ENCODE measurements at regions not wholly inside any gene's neighbourhood (a gene's known extent, or its start where the extent isn't known, plus 50 kb on each side); places are given as distances from the start of the nearest gene placed in this dataset.

DNA sequence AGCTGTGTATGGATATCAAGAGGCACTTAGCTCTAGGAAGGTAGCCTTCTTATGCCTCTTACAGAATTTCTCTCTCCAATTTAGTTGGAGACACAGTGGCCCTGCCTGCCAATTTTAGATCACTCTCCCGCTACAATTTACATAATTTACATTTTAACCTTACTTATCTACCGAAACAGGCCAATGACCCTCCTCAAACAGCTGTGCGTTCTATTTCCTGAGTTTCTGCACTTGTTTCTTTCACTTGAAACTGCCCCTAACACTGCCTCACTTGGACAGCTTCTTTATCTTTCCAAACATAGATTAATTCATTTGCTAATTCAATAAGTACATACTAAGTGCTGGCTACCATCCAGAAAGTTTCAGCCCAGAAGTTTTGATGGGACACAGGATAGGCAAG, 52.9 kb upstream of the HDDC2 start:
- ATAC-seq (replicated peaks in 6 of 8), result no peak
- no peak overlapping the region for H3K4me3 ChIP-seq
- peaks cover 17 to 21% of the 10 kb centered on the region in 2 donors for H3K4me1 ChIP-seq (replicated peaks in 1 of 2)
- WGBS, 10 experiments, result 0 to 86% (median 55%) methylated on average over 1 to 3 of the region's 3 CpGs; no CpG with 5 or more reads in 1 of the 10 experiments
- in situ Hi-C loops (cut with MboI; ENCODE audit: low pct_unique_long_range_greater_than_20kb in 2 of 9, low sequenced_read_pairs in 9 of 9, unreplicated experiment in 9 of 9), result no loop called here
- no peak overlapping the region for H3K27ac ChIP-seq

DNA sequence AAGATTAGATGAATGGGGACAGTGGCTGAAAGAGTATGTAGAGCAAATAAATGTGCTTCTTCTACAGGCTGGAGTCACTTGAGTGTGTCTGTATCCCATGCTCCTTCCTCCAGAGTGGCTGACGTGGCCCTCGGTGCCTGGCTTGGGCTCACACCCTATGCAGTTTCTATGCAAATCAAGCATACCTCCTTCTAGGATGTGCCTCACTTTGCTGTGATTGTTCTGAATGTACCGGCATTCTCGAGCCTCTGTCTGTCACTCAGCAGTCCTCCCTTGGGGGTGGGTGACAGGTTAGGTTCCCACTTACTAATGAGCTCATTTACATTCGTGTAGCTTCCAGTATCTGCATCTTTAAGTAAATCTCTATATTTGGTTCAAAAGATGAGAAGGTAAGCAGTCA, 55.1 kb upstream of the HDDC2 start:
- ATAC-seq (replicated peaks in 6 of 8), result peak; percentile 20 to 85 (median 62)
- WGBS, 10 experiments, result 10 to 50% (median 27%) methylated on average over 1 to 4 of the region's 5 CpGs; no CpG with 5 or more reads in 3 of the 10 experiments
- Histone ChIP-seq H3K27ac (no peak overlapping the region), H3K4me3 (no peak overlapping the region), H3K4me1 (replicated peaks in 1 of 2) (peaks cover 27 to 29% of the 10 kb centered on the region in 2 donors)
- in situ Hi-C loops (cut with MboI; ENCODE audit: low pct_unique_long_range_greater_than_20kb in 2 of 9, low sequenced_read_pairs in 9 of 9, unreplicated experiment in 9 of 9), result no loop called here

DNA sequence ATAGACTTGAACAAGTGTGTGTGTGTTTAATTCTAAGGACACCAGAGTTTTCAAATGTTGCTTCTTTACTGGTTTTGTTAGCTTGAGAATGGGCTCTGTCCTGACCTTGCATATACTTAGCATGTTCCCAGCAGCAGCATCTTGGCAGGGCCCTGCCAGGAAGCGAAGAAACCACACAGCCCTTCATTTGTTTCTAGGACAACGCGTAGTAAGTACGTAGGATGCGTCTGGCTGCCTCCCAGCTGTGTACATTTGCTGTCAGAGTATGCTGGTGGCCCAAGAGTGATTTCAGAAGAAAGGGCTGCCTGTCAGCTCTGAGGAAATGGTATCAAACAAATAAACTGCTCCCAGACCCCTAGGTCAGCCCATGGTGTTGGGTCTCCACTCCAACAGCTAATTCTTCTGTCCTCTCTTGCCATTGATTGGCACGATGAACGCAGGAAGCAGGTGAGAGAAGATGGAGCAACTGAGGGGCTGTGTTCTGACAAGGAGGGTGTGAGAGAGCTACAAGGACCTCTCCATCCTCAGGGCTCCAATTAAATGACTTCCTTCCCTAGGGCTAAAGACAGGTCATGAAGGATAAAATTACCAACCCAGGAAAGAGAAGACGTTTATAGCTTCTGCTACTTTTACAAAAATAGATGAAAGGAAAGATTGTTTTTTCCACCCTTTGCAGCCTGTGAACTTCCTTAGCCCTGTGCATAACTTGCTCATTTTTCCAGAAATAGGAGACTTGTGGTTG, 55.9 kb upstream of the HDDC2 start:
- ATAC-seq (replicated peaks in 6 of 8), result peak; percentile 47 to 93 (median 87)
- in situ Hi-C loops (cut with MboI; ENCODE audit: low pct_unique_long_range_greater_than_20kb in 2 of 9, low sequenced_read_pairs in 9 of 9, unreplicated experiment in 9 of 9), result no loop called here
- no peak overlapping the region for H3K27ac ChIP-seq

DNA sequence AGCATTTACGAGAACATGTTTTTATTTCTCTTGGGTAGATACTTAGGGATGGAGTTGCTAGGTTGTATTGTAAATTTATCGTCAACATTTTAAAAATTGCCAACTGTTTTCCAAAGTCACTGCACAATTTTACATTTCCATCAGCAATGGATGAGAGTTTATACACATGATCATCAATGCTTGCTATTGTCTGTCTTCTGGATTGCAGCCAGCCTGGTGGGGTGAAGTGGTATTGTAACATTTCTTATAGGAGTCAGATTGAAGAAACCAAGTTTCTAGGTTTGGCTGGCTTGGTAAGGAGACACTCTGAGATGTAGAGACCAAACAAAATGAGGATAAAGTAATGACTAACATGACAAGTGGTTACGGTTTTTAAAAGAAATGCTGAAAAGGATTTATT, 57.1 kb upstream of the HDDC2 start:
- in situ Hi-C loops (cut with MboI; ENCODE audit: low pct_unique_long_range_greater_than_20kb in 2 of 9, low sequenced_read_pairs in 9 of 9, unreplicated experiment in 9 of 9), result no loop called here
- no peak overlapping the region for H3K27ac ChIP-seq
- WGBS, 10 experiments, result 45 to 100% (median 89%) methylated on average over 1 to 3 of the region's 3 CpGs
- H3K4me1 ChIP-seq (replicated peaks in 1 of 2), result peaks cover 39 to 42% of the 10 kb centered on the region in 2 donors
- H3K4me3 ChIP-seq, result no peak overlapping the region
- ATAC-seq (replicated peaks in 6 of 8), result no peak

More for the DNA sequence above, 55.9 kb upstream of the HDDC2 start:
- no peak overlapping the region for H3K4me3 ChIP-seq
- peaks cover 35 to 37% of the 10 kb centered on the region in 2 donors for H3K4me1 ChIP-seq (replicated peaks in 1 of 2)
- 0 to 94% (median 35%) methylated on average over 1 to 8 of the region's 8 CpGs; no CpG with 5 or more reads in 3 of the 10 experiments for WGBS, 10 experiments

DNA sequence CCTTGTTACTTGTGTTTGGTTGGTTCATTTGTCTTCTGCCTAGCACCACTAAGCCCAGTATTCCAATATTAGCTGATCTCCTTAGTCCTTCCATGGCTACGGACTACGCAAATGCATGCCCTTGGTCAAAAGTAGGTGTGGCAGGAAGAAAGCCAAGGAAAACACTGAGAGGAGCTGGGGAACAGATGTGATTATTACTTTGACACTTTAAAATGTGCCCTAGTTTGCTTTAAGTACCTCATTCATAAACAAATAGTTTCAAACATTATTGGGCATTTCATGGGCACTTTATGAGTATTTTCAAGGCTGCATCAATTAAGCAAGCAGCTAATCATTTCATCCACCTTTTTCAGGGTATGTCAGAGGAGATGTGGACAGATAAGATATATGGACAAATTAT, 60.1 kb upstream of the HDDC2 start:
- H3K4me1 ChIP-seq (replicated peaks in 1 of 2), result peaks cover 49 to 50% of the 10 kb centered on the region in 2 donors
- in situ Hi-C loops (cut with MboI; ENCODE audit: low pct_unique_long_range_greater_than_20kb in 2 of 9, low sequenced_read_pairs in 9 of 9, unreplicated experiment in 9 of 9), result no loop called here
- 57 to 100% (median 82%) methylated on average over 2 of the region's 2 CpGs; no CpG with 5 or more reads in 4 of the 10 experiments for WGBS, 10 experiments
- ATAC-seq (replicated peaks in 6 of 8), result peak in 1 of 8 experiments; percentile 14
- H3K4me3 ChIP-seq, result no peak overlapping the region
- no peak overlapping the region for H3K27ac ChIP-seq

DNA sequence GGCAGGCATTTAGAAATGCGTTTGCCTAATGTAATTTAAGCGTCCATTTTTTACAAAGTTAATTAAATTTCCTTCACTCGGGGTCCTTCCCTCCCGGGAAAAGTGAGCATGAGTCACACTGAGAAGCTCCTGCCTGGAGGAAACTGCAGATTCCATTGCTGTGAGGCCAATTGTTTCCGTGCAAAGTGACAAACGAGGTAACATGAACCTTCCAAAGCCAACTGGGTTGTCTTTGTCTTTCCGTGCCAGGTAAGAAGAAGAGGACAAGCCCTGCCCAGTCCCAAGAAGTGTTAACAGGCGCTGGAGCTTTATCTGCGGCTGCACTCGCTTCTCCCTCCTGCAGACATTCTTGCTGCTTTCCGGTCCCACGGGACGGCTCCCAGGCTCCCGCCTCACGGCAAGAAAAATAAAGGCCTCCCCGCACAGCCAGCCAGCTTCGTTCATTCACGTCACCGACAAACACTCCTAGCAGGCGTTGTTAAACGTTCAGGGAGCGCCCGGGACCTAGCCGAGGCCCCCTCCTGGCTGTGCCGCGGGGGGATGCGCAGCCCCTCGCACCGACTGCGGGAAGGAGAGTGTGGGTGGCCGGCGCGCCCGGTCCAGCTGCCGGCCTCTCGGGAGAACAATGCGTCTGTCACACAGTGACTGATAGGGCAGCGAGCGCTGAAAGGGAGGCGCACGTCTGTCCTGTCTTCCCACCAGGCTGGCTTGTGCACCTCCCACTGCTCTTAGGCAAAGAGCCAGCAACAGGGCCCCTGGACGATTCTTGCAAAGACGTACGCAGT, 61.5 kb upstream of the HDDC2 start:
- Histone ChIP-seq H3K4me1 (replicated peaks in 1 of 2) (peaks cover 37 to 38% of the 10 kb centered on the region in 2 donors), H3K27ac (peak overlapping the region; percentile 78 to 84), H3K4me3 (peak overlapping the region; percentile 22 to 40 (median 25))
- 0 to 11% (median 4%) methylated on average over 1 to 13 of the region's 44 CpGs; no CpG with 5 or more reads in 3 of the 10 experiments for WGBS, 10 experiments
- peak; percentile 85 to 95 (median 93) for ATAC-seq (replicated peaks in 6 of 8)
- in situ Hi-C loops (cut with MboI; ENCODE audit: low pct_unique_long_range_greater_than_20kb in 2 of 9, low sequenced_read_pairs in 9 of 9, unreplicated experiment in 9 of 9), result no loop called here

DNA sequence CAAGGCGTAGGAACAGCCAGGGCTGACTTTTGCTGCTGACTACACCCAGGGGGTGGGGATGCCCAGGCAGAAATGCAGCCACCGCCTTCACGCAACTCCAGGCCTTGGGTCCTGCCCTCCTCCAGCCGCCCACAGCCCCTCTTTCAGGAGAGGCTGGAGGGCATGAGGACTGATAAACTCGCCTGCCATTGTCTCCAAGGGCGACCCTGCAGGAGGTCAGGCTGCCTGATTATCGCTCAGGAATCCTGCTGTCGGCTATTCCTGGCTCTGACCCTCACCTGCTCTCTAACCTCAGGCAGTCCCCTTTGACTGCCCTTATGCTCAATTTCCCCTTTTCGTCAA, 62.0 kb upstream of the HDDC2 start:
- no peak for ATAC-seq (replicated peaks in 6 of 8)
- Histone ChIP-seq H3K4me3 (peak overlapping the region; percentile 22 to 40 (median 25)), H3K27ac (peak overlapping the region; percentile 78 to 84), H3K4me1 (replicated peaks in 1 of 2) (peaks cover 38 to 40% of the 10 kb centered on the region in 2 donors)
- in situ Hi-C loops (cut with MboI; ENCODE audit: low pct_unique_long_range_greater_than_20kb in 2 of 9, low sequenced_read_pairs in 9 of 9, unreplicated experiment in 9 of 9), result no loop called here
- WGBS, 10 experiments, result 0 to 96% (median 11%) methylated on average over 1 to 7 of the region's 9 CpGs; no CpG with 5 or more reads in 3 of the 10 experiments

DNA sequence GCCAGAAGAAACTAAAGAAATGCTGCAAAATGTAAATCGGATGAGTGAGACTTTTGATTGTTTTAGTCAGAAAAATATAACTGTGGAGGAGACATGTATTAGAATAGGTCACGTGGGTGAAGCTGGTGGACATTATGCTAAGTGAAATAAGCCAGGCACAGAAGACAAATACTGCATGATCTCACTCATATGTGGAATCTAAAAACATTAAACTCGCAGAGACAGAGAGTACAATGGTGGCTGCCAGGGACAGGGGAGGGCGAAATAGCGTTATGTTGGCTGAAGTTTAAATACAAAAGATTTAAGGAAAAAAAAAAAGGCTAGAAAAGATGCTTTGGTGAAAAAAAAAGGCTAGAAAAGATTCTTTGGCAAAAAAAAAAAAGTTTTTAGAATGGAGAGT, 63.5 kb upstream of the HDDC2 start:
- Histone ChIP-seq H3K27ac (no peak overlapping the region), H3K4me3 (no peak overlapping the region), H3K4me1 (replicated peaks in 1 of 2) (peaks cover 38 to 43% of the 10 kb centered on the region in 2 donors)
- in situ Hi-C loops (cut with MboI; ENCODE audit: low pct_unique_long_range_greater_than_20kb in 2 of 9, low sequenced_read_pairs in 9 of 9, unreplicated experiment in 9 of 9), result no loop called here
- ATAC-seq (replicated peaks in 6 of 8), result peak in 1 of 8 experiments; percentile 37
- WGBS, 10 experiments, result 10 to 74% (median 66%) methylated on average over 4 to 5 of the region's 5 CpGs

DNA sequence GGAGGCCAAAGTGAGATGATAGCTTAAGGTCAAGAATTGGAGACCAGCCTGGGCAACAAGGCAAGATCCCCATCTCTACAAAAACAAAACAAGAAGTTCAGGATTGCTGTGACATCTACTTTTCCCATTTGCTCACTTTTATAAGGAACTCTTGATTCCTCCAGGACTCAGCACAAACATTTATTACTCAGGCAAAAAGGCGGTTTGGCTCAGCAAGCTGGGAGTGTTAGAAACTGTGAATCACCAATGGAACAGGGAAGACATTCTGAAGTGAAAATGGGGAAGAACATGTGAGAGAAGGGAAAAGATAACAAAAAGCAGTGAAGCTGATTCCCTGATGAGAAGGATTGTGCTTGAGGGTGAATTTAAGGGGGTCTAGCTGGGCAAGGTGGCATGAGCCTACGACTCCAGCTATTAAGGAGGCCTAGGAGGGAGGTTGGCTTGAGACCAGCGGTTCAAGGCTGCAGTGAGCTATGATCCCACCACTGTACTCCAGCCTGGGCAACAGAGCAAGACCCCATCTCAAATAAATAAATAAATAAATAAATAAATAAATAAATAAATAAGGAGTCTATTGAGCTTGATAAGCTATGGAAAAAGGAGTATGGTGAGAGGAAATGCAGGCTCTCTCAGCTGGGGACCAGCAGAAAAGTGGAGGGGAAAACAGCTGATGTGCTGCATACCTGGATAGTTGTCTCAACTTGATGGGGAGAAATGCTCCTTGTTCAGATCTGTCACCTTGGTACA, 65.4 kb upstream of the HDDC2 start:
- Histone ChIP-seq H3K4me3 (no peak overlapping the region), H3K27ac (no peak overlapping the region), H3K4me1 (replicated peaks in 1 of 2) (peaks cover 27 to 30% of the 10 kb centered on the region in 2 donors)
- in situ Hi-C loops (cut with MboI; ENCODE audit: low pct_unique_long_range_greater_than_20kb in 2 of 9, low sequenced_read_pairs in 9 of 9, unreplicated experiment in 9 of 9), result no loop called here
- ATAC-seq (replicated peaks in 6 of 8), result no peak
- WGBS, 10 experiments, result 63 to 100% (median 100%) methylated on average over 1 to 3 of the region's 3 CpGs; no CpG with 5 or more reads in 2 of the 10 experiments

DNA sequence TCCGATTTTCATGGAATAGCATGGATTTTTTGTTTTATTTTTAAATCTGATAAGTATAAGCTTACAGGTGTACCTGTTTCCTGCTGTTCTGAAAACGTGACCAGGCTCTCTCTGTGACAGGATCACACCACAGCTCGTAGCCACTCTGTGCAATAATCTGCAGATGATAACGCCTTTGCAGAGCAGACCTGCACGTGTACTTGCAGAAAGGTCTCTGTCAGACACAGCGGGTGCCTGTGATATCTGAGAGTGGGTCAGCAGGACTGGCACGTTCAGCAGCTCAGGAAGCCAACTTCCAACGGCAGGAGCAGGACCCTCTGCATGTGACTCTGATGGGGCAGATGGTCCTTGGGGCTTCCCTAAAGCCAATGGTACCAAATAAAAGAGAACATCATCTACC, 68.6 kb upstream of the HDDC2 start:
- peaks cover 8 to 10% of the 10 kb centered on the region in 2 donors for H3K4me1 ChIP-seq (replicated peaks in 1 of 2)
- H3K27ac ChIP-seq, result no peak overlapping the region
- no peak for ATAC-seq (replicated peaks in 6 of 8)
- in situ Hi-C loops (cut with MboI; ENCODE audit: low pct_unique_long_range_greater_than_20kb in 2 of 9, low sequenced_read_pairs in 9 of 9, unreplicated experiment in 9 of 9), result no loop called here
- WGBS, 10 experiments, result 2 to 95% (median 79%) methylated on average over 1 to 8 of the region's 8 CpGs; no CpG with 5 or more reads in 1 of the 10 experiments
- no peak overlapping the region for H3K4me3 ChIP-seq

DNA sequence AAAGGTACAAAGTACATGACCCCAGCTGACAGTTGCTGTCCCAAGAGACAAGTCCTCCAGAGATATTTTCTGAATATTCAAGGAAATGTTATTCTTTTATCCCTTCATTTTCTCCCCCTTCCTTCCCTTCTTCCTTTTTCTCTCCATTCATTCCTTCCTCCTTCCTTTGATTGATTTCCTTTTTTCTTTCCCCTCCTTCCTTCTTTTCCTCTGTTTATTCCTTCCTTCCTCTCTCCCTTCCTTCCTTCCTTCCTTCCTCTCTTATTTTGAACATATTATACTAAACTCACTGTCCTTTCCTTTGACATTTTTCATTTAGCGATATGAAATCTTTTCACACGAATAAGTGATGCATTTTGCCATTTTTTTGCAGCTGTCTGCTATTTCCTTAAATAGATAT, 73.2 kb upstream of the HDDC2 start:
- Histone ChIP-seq H3K27ac (no peak overlapping the region), H3K4me3 (no peak overlapping the region), H3K4me1 (replicated peaks in 1 of 2) (peaks cover 0 to 3% of the 10 kb centered on the region in 2 donors)
- in situ Hi-C loops (cut with MboI; ENCODE audit: low pct_unique_long_range_greater_than_20kb in 2 of 9, low sequenced_read_pairs in 9 of 9, unreplicated experiment in 9 of 9), result no loop called here
- 44 to 100% (median 83%) methylated on average over 1 to 2 of the region's 2 CpGs; no CpG with 5 or more reads in 1 of the 10 experiments for WGBS, 10 experiments
- ATAC-seq (replicated peaks in 6 of 8), result no peak

DNA sequence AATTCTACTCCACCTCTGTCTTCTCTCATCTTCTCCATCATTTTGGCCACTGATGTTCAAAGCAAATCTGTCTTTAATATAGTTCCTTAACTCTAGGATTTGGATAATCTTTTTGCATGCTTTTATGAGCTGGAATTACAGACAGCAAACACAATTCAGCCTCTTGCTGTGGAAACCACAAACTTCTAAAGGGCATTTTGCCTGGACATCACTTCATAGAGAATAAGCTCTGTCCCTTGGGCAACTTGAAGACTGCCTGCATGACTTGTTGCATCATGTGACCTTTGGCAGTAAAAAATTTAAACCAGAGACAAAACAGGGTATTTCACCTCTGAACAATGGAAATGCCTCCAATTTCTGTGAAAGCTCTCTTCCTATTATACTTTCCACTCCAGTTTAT, 74.1 kb upstream of the HDDC2 start:
- peaks cover 0 to 3% of the 10 kb centered on the region in 2 donors for H3K4me1 ChIP-seq (replicated peaks in 1 of 2)
- no peak overlapping the region for H3K27ac ChIP-seq
- ATAC-seq (replicated peaks in 6 of 8), result no peak
- no peak overlapping the region for H3K4me3 ChIP-seq
- in situ Hi-C loops (cut with MboI; ENCODE audit: low pct_unique_long_range_greater_than_20kb in 2 of 9, low sequenced_read_pairs in 9 of 9, unreplicated experiment in 9 of 9), result no loop called here

DNA sequence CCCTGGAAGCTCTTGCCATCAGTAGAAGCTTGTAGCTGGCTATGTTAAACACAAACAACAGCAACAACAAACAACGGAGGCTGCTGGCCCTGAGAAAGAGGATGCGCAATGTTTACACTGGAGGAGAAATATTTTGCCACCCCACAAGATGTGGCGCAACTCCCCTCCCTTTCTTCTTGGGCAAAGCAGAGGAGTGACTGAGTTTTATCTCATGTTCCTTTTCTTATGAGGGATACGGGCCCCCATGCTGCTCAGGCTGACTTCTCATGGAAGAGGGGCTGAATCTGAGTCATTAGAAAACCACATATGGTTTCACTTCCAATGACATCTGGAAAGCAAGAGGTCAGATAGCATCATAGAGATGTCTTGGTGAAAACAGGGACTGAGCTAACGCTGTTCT, 75.9 kb upstream of the HDDC2 start:
- no peak overlapping the region for H3K4me3 ChIP-seq
- no peak overlapping the region for H3K27ac ChIP-seq
- in situ Hi-C loops (cut with MboI; ENCODE audit: low pct_unique_long_range_greater_than_20kb in 2 of 9, low sequenced_read_pairs in 9 of 9, unreplicated experiment in 9 of 9), result no loop called here
- 0 to 100% (median 87%) methylated on average over 1 to 5 of the region's 5 CpGs; no CpG with 5 or more reads in 1 of the 10 experiments for WGBS, 10 experiments
- peaks cover 0 to 3% of the 10 kb centered on the region in 2 donors for H3K4me1 ChIP-seq (replicated peaks in 1 of 2)
- ATAC-seq (replicated peaks in 6 of 8), result peak in 3 of 8 experiments; percentile 29 to 77 (median 55)

Data from motor neuron (in vitro differentiated cells).